WTC11 (cell line): ENCODE measurements at regions not wholly inside any gene's neighbourhood (a gene's known extent, or its start where the extent isn't known, plus 50 kb on each side); places are given as distances from the start of the nearest gene placed in this dataset.

Experiments
- CTCF ChIP-seq: fragments of 200-600 bp; IDR thresholded peaks from 2 replicates; pipeline ENCODE4 v1.8.0; 2022; ENCODE audit warnings: antibody characterized with exemption
- E2F1 ChIP-seq: sonication (generic); formaldehyde crosslinking; IDR thresholded peaks from 2 replicates; pipeline ENCODE4 v1.8.0; 2022; ENCODE audit warnings: mild to moderate bottlenecking, missing genetic modification reagents
- ELF4 ChIP-seq: sonication (generic); formaldehyde crosslinking; IDR thresholded peaks from 2 replicates; pipeline ENCODE4 v1.8.1; 2022; ENCODE audit warnings: low read depth, mild to moderate bottlenecking, moderate library complexity, missing genetic modification reagents
- ESRRA ChIP-seq: sonication (generic); formaldehyde crosslinking; IDR thresholded peaks from 2 replicates; pipeline ENCODE4 v1.8.1; 2022; ENCODE audit warnings: mild to moderate bottlenecking, missing genetic modification reagents, borderline replicate concordance
- MAX ChIP-seq: sonication (generic); formaldehyde crosslinking; IDR thresholded peaks from 2 replicates; pipeline ENCODE4 v1.8.0; 2022; ENCODE audit warnings: mild to moderate bottlenecking, missing genetic modification reagents
- NFYB ChIP-seq: sonication (generic); formaldehyde crosslinking; conservative IDR thresholded peaks from 2 replicates; pipeline ENCODE4 v1.8.0; 2022; ENCODE audit warnings: low read depth, missing genetic modification reagents
- PRDM15 ChIP-seq: sonication (generic); formaldehyde crosslinking; IDR thresholded peaks from 2 replicates; pipeline ENCODE4 v1.8.0; 2022; ENCODE audit warnings: missing genetic modification reagents
- SMAD3 ChIP-seq: sonication (generic); formaldehyde crosslinking; IDR thresholded peaks from 2 replicates; pipeline ENCODE4 v1.8.0; 2022; ENCODE audit warnings: missing genetic modification reagents, mild to moderate bottlenecking, borderline replicate concordance
- SMAD4 ChIP-seq: sonication (generic); formaldehyde crosslinking; IDR thresholded peaks from 2 replicates; pipeline ENCODE4 v1.8.0; 2022; ENCODE audit warnings: mild to moderate bottlenecking, missing genetic modification reagents
- SP1 ChIP-seq: sonication (generic); formaldehyde crosslinking; conservative IDR thresholded peaks from 2 replicates; pipeline ENCODE4 v1.8.1; 2022; ENCODE audit warnings: missing genetic modification reagents
- TP53 ChIP-seq: sonication (generic); formaldehyde crosslinking; IDR thresholded peaks from 2 replicates; pipeline ENCODE4 v1.8.1; 2023; ENCODE audit warnings: mild to moderate bottlenecking, missing genetic modification reagents
- USF2 ChIP-seq: sonication (generic); formaldehyde crosslinking; IDR thresholded peaks from 2 replicates; pipeline ENCODE4 v1.8.1; 2023; ENCODE audit warnings: mild to moderate bottlenecking, missing genetic modification reagents, moderate library complexity
- TF ChIP-seq, protein P1 (sequence below): fragments of 250-450 bp; sonication (Bioruptor Pico); IDR thresholded peaks from 2 replicates; pipeline ENCODE4 v1.9.0; 2021; ENCODE audit warnings: moderate library complexity, mild to moderate bottlenecking, inconsistent platforms, borderline replicate concordance
- TF ChIP-seq, protein P2 (sequence below): sonication (generic); formaldehyde crosslinking; IDR thresholded peaks from 2 replicates; pipeline ENCODE4 v1.8.1; 2022; ENCODE audit warnings: mild to moderate bottlenecking, missing genetic modification reagents, moderate library complexity, borderline replicate concordance

GRCh38 chr5:103474677-103475076, 87.9 kb downstream of the NUDT12 start:
- TF ChIP-seq ELF4 (CRISPR knock-in tag), result no peak
- no peak for TF ChIP-seq CTCF
- TF ChIP-seq E2F1 (CRISPR knock-in tag), result no peak
- TF ChIP-seq ESRRA (CRISPR knock-in tag), result no peak
- TF ChIP-seq SMAD3 (CRISPR knock-in tag), result no peak
- TF ChIP-seq NFYB, result no peak
- TF ChIP-seq SP1 (CRISPR knock-in tag), result no peak
- no peak for TF ChIP-seq USF2 (CRISPR knock-in tag)
- no peak for TF ChIP-seq MAX (CRISPR knock-in tag)
- no peak for TF ChIP-seq PRDM15 (CRISPR knock-in tag)
- no peak for TF ChIP-seq SMAD4
- TF ChIP-seq TP53 (CRISPR knock-in tag), result no peak
- TF ChIP-seq, protein P1, sequence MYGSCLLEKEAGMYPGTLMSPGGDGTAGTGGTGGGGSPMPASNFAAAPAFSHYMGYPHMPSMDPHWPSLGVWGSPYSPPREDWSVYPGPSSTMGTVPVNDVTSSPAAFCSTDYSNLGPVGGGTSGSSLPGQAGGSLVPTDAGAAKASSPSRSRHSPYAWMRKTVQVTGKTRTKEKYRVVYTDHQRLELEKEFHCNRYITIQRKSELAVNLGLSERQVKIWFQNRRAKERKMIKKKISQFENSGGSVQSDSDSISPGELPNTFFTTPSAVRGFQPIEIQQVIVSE (CRISPR knock-in tag), result no peak
- TF ChIP-seq, protein P2, sequence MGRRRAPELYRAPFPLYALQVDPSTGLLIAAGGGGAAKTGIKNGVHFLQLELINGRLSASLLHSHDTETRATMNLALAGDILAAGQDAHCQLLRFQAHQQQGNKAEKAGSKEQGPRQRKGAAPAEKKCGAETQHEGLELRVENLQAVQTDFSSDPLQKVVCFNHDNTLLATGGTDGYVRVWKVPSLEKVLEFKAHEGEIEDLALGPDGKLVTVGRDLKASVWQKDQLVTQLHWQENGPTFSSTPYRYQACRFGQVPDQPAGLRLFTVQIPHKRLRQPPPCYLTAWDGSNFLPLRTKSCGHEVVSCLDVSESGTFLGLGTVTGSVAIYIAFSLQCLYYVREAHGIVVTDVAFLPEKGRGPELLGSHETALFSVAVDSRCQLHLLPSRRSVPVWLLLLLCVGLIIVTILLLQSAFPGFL (CRISPR knock-in tag), result no peak
